ENCODE measurements at regions not wholly inside any gene's neighbourhood (a gene's known extent, or its start where the extent isn't known, plus 50 kb on each side); places are given as distances from the start of the nearest gene placed in this dataset.

DNA sequence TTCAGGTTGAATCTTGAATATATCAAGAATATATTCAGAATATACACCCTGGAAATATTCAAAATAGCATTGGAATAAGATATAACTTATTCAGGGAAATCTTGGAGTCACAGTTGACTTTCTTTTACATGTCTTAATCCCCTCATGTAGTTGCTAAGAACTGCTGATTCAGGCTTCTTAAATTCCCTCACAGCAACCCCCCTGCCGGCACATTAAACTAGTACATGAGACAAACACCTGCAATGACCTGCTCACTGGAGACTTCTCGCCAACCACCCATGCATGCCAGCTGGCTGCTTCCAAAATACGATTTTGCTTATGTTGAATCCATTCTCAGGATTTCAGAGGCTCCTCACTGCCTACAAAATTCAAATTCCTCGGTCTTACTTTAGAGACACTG is 997.1 kb downstream of the EFNB2 start:
- Histone ChIP-seq H4K20me1 (ENCODE audit: insufficient read depth) (no peaks in the 10 kb centered on the region), H3K9ac (ENCODE audit: low read length) (no peak overlapping the region), H3K4me1 (ENCODE audit: control insufficient read depth in 1 of 2, insufficient read depth in 2 of 2, low read length in 2 of 2) (no peaks in the 10 kb centered on the region), H3K4me2 (ENCODE audit: low read length) (no peak overlapping the region), H3K27ac (ENCODE audit: low read depth, low read length) (no peak overlapping the region), H3K9me2 (ENCODE audit: insufficient read depth) (no peaks in the 10 kb centered on the region), H2AFZ (ENCODE audit: low read depth, low read length, poor library complexity, severe bottlenecking) (no peak overlapping the region), H3K79me2 (ENCODE audit: insufficient read depth, low read length) (no peaks in the 10 kb centered on the region), H3K9me3 (ENCODE audit: control insufficient read depth in 1 of 2, insufficient read depth in 1 of 2, low read depth in 1 of 2, low read length in 2 of 2) (no peaks in the 10 kb centered on the region), H3K36me3 (ENCODE audit: control insufficient read depth in 1 of 2, insufficient read depth in 2 of 2, low read length in 2 of 2) (no peaks in the 10 kb centered on the region), H3K4me3 (replicated peaks in 1 of 2; ENCODE audit: low read depth in 1 of 2, low read length in 2 of 2) (no peak overlapping the region), H3K27me3 (ENCODE audit: insufficient read depth, low read length) (no peaks in the 10 kb centered on the region)
- ChIA-PET RAD21 (ENCODE audit: low non-redundant PET in 1 of 2, low total read pairs in 2 of 2, uncharacterized antibody in 2 of 2, unreplicated experiment in 2 of 2) (no interaction called here), CTCF (no interaction called here), POLR2A (no interaction called here)
- no peak for ATAC-seq
- no peak for TF ChIP-seq ZNF274 (IDR thresholded peaks at IDR 0.05; ENCODE audit: low read depth, low read length)
- no peak for TF ChIP-seq SIN3A (IDR thresholded peaks at IDR 0.05; ENCODE audit: low read depth)
- TF ChIP-seq RAD21 (IDR thresholded peaks at IDR 0.05; ENCODE audit: low read depth), result no peak
- TF ChIP-seq TCF7L2 (IDR thresholded peaks at IDR 0.05; ENCODE audit: borderline replicate concordance, extremely low read depth, insufficient read depth, insufficient read length), result no peak
- TF ChIP-seq CBX3 (IDR thresholded peaks at IDR 0.05; ENCODE audit: low read depth), result no peak
- no peak for TF ChIP-seq SRF (IDR thresholded peaks at IDR 0.05; ENCODE audit: low read depth)
- TF ChIP-seq EZH2 (IDR thresholded peaks at IDR 0.05), result no peak
- TF ChIP-seq, protein P1, sequence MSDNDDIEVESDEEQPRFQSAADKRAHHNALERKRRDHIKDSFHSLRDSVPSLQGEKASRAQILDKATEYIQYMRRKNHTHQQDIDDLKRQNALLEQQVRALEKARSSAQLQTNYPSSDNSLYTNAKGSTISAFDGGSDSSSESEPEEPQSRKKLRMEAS (IDR thresholded peaks at IDR 0.05), result no peak
- TF ChIP-seq POLR2A (IDR thresholded peaks at IDR 0.05; ENCODE audit: borderline replicate concordance, extremely low read depth, insufficient read depth, insufficient read length), result no peak
- no peak for TF ChIP-seq YY1 (IDR thresholded peaks at IDR 0.05; ENCODE audit: extremely low read depth, insufficient replicate concordance, low read depth, low read length)
- TF ChIP-seq ELF1 (IDR thresholded peaks at IDR 0.05; ENCODE audit: borderline replicate concordance, low read depth), result no peak
- no peak for TF ChIP-seq ZFX (IDR thresholded peaks at IDR 0.05)
- no peak for TF ChIP-seq POLR2AphosphoS5 (IDR thresholded peaks at IDR 0.05; ENCODE audit: low read depth, low read length)
- TF ChIP-seq, protein P2, sequence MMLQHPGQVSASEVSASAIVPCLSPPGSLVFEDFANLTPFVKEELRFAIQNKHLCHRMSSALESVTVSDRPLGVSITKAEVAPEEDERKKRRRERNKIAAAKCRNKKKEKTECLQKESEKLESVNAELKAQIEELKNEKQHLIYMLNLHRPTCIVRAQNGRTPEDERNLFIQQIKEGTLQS (IDR thresholded peaks at IDR 0.05), result no peak
- no peak for TF ChIP-seq SP1 (IDR thresholded peaks at IDR 0.05; ENCODE audit: low read depth)
- TF ChIP-seq JUND (IDR thresholded peaks at IDR 0.05), result no peak
- no peak for TF ChIP-seq EGR1 (IDR thresholded peaks at IDR 0.05; ENCODE audit: low read depth)
- TF ChIP-seq EZH2phosphoT487 (IDR thresholded peaks at IDR 0.05; ENCODE audit: borderline replicate concordance), result no peak
- DNase-seq (ENCODE audit: low read depth, low spot score), result no peak
- no TSS peak for BruUV-seq (replicated peaks)
- intact Hi-C loops (cut with micrococcal nuclease), result no loop called here

Data from HCT116 (cell line).